ENCODE measurements at regions not wholly inside any gene's neighbourhood (a gene's known extent, or its start where the extent isn't known, plus 50 kb on each side); places are given as distances from the start of the nearest gene placed in this dataset.

- H3K27ac ChIP-seq (ENCODE audit: insufficient read depth, low read depth, low read length) = no peak overlapping the region
- intact Hi-C loops (cut with micrococcal nuclease) (no loop called here), dilution Hi-C loops (cut with MboI; ENCODE audit: extremely low pct_ligation_motif_present, low sequenced_read_pairs) (no loop called here)
- H3K9me1 ChIP-seq (replicated peaks; ENCODE audit: control insufficient read depth, extremely low read depth, insufficient read depth, low read length) = no peaks in the 10 kb centered on the region
- no peaks in the 10 kb centered on the region for H4K20me1 ChIP-seq (replicated peaks; ENCODE audit: control insufficient read depth, extremely low read depth, insufficient read depth, low read length)
- FAIRE-seq (no peak), DNase-seq (ENCODE audit: low read depth, low spot score) (no peak)
- CTCF ChIA-PET = no interaction called here
- no peak overlapping the region for H3K4me3 ChIP-seq (replicated peaks in 1 of 3; ENCODE audit: insufficient read depth in 1 of 3, low read depth in 1 of 3, low read length in 3 of 3)
- BruUV-seq (replicated peaks) = no TSS peak
- TF ChIP-seq JUN (IDR thresholded peaks at IDR 0.05; ENCODE audit: borderline replicate concordance, insufficient read depth, insufficient read length, low read depth) (no peak), POLR2A (IDR thresholded peaks at IDR 0.05; ENCODE audit: low read depth, low read length) (no peak), POLR2AphosphoS5 (IDR thresholded peaks at IDR 0.05; ENCODE audit: insufficient read depth, low read depth, low read length) (no peak), EZH2 (IDR thresholded peaks at IDR 0.05; ENCODE audit: borderline replicate concordance, low read depth, low read length, severe bottlenecking) (no peak), FOS (IDR thresholded peaks at IDR 0.05; ENCODE audit: borderline replicate concordance, insufficient read depth, low read length) (no peak), MYC (IDR thresholded peaks at IDR 0.05; ENCODE audit: low read depth, low read length) (no peak), MAX (IDR thresholded peaks at IDR 0.05; ENCODE audit: insufficient read depth, insufficient read length) (no peak), GATA2 (IDR thresholded peaks at IDR 0.05; ENCODE audit: insufficient read depth, insufficient read length, low read depth, low read length) (no peak), CTCF (IDR thresholded peaks at IDR 0.05; ENCODE audit: extremely low read depth in 1 of 2, insufficient read depth in 1 of 2, low read depth in 1 of 2, low read length in 2 of 2) (no peak)
- no peaks in the 10 kb centered on the region for H3K9me3 ChIP-seq (replicated peaks; ENCODE audit: control insufficient read depth, insufficient read depth, low read length)
- H3K36me3 ChIP-seq (ENCODE audit: control insufficient read depth in 2 of 2, extremely low read depth in 1 of 2, insufficient read depth in 2 of 2, low read length in 2 of 2) = no peaks in the 10 kb centered on the region
- peaks cover 0 to 2% of the 10 kb centered on the region in 2 experiments for H3K27me3 ChIP-seq (ENCODE audit: control insufficient read depth in 2 of 2, insufficient read depth in 2 of 2, low read length in 2 of 2)
- POLR2A ChIA-PET = no interaction called here
- no peak overlapping the region for H3K4me2 ChIP-seq (ENCODE audit: insufficient read depth, low read length)
- H3K4me1 ChIP-seq (ENCODE audit: control insufficient read depth, extremely low read depth, insufficient read depth, low read length) = no peaks in the 10 kb centered on the region
- no peak overlapping the region for H3K9ac ChIP-seq (replicated peaks; ENCODE audit: extremely low read depth, insufficient read depth, low read length)
- H2AFZ ChIP-seq (ENCODE audit: low read depth, low read length) = no peak overlapping the region
- H3K79me2 ChIP-seq (ENCODE audit: control insufficient read depth, insufficient read depth, low read length) = no peaks in the 10 kb centered on the region
Observed at GRCh38 chr12:109656743-109657142, 56.9 kb upstream of the FAM222A start.
